ENCODE measurements at regions not wholly inside any gene's neighbourhood (a gene's known extent, or its start where the extent isn't known, plus 50 kb on each side); places are given as distances from the start of the nearest gene placed in this dataset.

DNA sequence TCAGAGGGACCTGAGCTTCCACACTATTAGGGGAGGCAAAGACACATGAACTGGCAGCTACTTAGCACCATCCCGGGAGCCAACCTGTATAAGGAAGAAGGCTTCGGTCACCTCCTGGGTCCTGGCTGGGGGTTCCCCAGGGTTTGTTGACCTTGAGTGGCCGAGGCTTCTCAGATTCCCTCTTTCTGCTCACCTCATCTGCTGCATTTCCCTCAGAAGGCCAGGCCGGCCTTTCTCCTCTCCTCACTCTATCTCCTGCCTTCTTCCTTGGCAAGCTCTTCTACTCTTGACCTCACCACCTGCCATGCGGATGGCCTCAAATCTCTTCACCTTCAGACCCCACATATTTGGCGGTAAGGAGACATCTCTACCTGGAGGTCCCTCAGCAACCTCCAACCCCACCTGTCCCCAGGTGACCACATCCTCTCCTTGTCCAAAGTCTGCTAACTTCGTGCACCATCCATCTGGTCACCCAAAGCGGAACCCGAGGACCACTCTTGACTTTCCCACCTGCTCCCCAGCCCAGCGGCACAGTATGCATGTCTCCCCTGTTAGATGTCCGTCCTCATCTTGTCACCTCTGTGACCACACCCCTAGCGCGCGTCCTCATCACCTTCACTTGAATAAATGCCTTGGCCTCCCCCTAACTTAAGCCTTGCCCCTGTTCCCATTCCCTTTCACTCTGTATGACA is 133.8 kb upstream of the UNC5B start:
- TF ChIP-seq, protein P1, sequence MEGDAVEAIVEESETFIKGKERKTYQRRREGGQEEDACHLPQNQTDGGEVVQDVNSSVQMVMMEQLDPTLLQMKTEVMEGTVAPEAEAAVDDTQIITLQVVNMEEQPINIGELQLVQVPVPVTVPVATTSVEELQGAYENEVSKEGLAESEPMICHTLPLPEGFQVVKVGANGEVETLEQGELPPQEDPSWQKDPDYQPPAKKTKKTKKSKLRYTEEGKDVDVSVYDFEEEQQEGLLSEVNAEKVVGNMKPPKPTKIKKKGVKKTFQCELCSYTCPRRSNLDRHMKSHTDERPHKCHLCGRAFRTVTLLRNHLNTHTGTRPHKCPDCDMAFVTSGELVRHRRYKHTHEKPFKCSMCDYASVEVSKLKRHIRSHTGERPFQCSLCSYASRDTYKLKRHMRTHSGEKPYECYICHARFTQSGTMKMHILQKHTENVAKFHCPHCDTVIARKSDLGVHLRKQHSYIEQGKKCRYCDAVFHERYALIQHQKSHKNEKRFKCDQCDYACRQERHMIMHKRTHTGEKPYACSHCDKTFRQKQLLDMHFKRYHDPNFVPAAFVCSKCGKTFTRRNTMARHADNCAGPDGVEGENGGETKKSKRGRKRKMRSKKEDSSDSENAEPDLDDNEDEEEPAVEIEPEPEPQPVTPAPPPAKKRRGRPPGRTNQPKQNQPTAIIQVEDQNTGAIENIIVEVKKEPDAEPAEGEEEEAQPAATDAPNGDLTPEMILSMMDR (IDR thresholded peaks at IDR 0.05; ENCODE audit: borderline replicate concordance), result no peak
- intact Hi-C loops (cut with micrococcal nuclease), result no loop called here
- no peak for DNase-seq

DNA sequence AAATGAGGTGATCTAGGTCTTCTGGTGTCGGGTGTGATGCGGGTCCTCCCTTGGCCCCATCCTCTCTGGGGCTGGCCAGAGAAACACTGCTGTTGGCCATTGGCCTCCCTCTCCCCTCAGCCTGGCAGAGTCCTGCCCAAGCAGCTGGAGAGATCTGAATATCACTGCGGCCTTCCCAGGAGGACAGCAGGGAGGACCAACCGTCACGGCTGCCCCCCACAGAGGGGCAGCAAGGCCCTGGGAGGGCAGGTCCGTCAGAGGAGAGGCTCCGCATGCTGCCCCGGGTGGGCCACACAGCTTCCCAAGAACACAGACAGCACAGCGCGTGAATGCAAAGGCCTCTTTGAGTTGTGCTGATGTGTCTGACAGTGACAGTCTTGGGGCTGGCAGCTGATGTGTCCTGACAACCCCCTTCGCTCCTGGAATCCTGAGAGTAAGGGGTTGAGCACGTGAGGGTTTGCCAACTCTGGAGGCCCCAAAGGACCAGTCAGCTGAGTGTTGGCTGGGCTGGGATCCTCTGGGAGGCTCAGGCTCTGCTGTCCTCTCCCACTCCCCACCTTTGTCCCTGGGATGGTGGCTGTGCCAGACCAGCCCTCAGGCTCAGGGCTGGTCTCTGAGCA is 132.5 kb upstream of the UNC5B start:
- Histone ChIP-seq H3K9me3 (replicated peaks) (no peaks in the 10 kb centered on the region), H3K4me3 (no peak overlapping the region), H3K4me1 (peaks cover 20% of the 10 kb centered on the region), H3K27me3 (ENCODE audit: low read depth) (peaks cover 16% of the 10 kb centered on the region), H3K36me3 (no peaks in the 10 kb centered on the region), H3K27ac (replicated peaks) (no peak overlapping the region)
- intact Hi-C loops (cut with micrococcal nuclease), result no loop called here
- no peak for DNase-seq
- TF ChIP-seq, protein P1 (IDR thresholded peaks at IDR 0.05; ENCODE audit: borderline replicate concordance), result no peak

More for the DNA sequence above, 133.8 kb upstream of the UNC5B start:
- Histone ChIP-seq H3K27ac (replicated peaks) (no peak overlapping the region), H3K36me3 (no peaks in the 10 kb centered on the region), H3K4me3 (no peak overlapping the region), H3K4me1 (peaks cover 23% of the 10 kb centered on the region), H3K9me3 (replicated peaks) (no peaks in the 10 kb centered on the region), H3K27me3 (ENCODE audit: low read depth) (peaks cover 12% of the 10 kb centered on the region)

DNA sequence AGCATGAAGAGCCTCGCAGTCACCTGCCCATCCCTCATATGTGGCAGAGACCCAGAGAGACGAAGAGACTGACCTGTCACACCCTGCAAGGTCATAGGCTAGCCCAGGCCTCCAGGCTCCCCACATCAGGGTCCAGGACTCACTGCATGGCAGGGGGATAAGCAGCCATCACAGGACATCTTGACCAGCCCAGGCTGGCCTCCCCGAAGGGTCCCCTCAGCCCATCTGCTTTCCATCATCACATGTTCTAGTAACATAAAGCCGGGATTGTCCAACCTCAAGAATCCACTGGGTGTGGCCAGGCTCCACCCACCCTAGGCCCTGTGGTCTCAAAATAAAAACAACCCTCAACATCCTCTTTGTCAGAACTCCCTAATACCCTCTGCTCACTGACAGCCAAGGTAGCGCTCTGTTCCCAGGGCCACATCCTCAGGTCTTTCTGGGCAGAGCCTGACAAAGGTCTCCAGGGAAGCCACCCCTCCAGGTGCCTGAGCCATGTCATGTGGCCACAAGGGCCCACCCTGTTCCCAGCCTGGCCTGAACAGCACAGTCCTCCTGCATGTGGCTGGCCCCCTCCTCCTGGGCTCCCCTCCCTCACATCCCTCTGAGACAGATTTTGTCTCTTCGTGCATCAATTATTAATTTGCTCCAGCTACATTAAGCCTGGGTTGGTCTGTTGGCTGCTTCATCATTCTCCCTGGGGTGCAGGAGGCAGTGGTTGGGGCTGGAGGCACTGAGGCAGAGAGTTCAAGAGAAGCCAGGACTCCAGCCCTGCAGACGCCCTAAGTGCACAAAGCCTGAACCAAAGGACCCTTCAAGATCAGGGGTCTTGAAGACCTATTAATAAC is 131.8 kb upstream of the UNC5B start:
- Histone ChIP-seq H3K4me3 (no peak overlapping the region), H3K4me1 (peaks cover 13% of the 10 kb centered on the region), H3K36me3 (no peaks in the 10 kb centered on the region), H3K9me3 (replicated peaks) (no peaks in the 10 kb centered on the region), H3K27ac (replicated peaks) (no peak overlapping the region), H3K27me3 (ENCODE audit: low read depth) (peaks cover 15% of the 10 kb centered on the region)
- intact Hi-C loops (cut with micrococcal nuclease), result no loop called here
- DNase-seq, result no peak
- TF ChIP-seq, protein P1 (IDR thresholded peaks at IDR 0.05; ENCODE audit: borderline replicate concordance), result no peak

DNA sequence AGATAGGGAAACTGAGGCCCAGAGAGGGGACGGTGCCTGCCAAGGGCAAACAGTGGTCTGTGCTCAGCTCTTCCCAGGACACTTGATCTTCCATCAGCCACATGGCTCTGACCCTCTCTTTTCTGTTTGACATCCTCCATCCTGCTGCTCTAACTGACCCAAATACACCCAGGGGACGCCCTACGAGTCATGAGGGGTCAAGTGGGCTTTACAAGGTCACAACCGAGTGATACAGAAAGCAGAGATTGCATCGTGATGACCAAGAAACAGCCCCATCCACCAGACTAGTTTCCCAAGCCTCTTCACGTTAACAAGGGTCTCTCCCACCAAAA is 131.2 kb upstream of the UNC5B start:
- no peaks in the 10 kb centered on the region for H3K9me3 ChIP-seq (replicated peaks)
- DNase-seq, result no peak
- TF ChIP-seq, protein P1 (IDR thresholded peaks at IDR 0.05; ENCODE audit: borderline replicate concordance), result no peak
- no peak overlapping the region for H3K4me3 ChIP-seq
- intact Hi-C loops (cut with micrococcal nuclease), result no loop called here
- peaks cover 12% of the 10 kb centered on the region for H3K4me1 ChIP-seq
- H3K27ac ChIP-seq (replicated peaks), result no peak overlapping the region
- peaks cover 13% of the 10 kb centered on the region for H3K27me3 ChIP-seq (ENCODE audit: low read depth)
- no peaks in the 10 kb centered on the region for H3K36me3 ChIP-seq

DNA sequence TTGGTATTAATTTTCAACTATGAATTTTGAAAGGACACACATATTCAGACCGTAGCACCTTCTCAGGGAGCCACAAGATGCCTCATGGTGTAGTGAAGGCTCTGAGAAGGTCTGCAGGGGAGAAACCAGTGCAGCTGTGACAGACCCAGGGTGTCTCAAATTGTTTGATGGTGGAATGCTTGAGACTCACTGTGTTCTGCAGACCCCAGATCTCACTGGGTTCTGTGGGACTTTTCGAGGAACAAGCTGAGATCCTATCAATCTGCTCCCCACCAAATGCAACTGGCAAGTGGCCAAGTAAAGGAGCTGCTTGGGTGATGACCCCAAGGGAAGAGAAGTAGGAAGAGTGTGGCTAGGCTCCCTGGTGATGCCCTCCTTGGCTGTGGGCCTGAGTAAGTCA is 130.5 kb upstream of the UNC5B start:
- DNase-seq, result no peak
- Histone ChIP-seq H3K27ac (replicated peaks) (no peak overlapping the region), H3K27me3 (ENCODE audit: low read depth) (peaks cover 13% of the 10 kb centered on the region), H3K9me3 (replicated peaks) (no peaks in the 10 kb centered on the region), H3K36me3 (no peaks in the 10 kb centered on the region), H3K4me3 (no peak overlapping the region), H3K4me1 (peaks cover 6% of the 10 kb centered on the region)
- intact Hi-C loops (cut with micrococcal nuclease), result no loop called here
- TF ChIP-seq, protein P1 (IDR thresholded peaks at IDR 0.05; ENCODE audit: borderline replicate concordance), result no peak
